Activated CD4-positive, CD25-positive, alpha-beta regulatory T cell treated with anti-CD3 and anti-CD28 coated beads, Interleukin-2, amount 50 U/mL, for 24 hours (primary cell): ENCODE measurements at regions not wholly inside any gene's neighbourhood (a gene's known extent, or its start where the extent isn't known, plus 50 kb on each side); places are given as distances from the start of the nearest gene placed in this dataset.

Experiments
- ATAC-seq, 2 donors: fragments of 150-1000 bp; cut with Tn5 transposase; one replicate each; pipeline ENCODE4 v1.10.0; 2021; ENCODE audit warnings: mild to moderate bottlenecking in 1 of 2, moderate library complexity in 1 of 2

GRCh38 chr3:35336601-35337000 lies 302.7 kb upstream of the ARPP21 start:
- no peak for ATAC-seq

GRCh38 chr3:35338186-35338585 lies 301.1 kb upstream of the ARPP21 start:
- no peak for ATAC-seq

GRCh38 chr3:35380196-35380595 lies 259.1 kb upstream of the ARPP21 start:
- ATAC-seq = no peak

- no peak for ATAC-seq
Measured at GRCh38 chr3:35383216-35383615, 256.1 kb upstream of the ARPP21 start.

GRCh38 chr3:35383719-35384555 lies 255.4 kb upstream of the ARPP21 start:
- ATAC-seq = no peak

GRCh38 chr3:35385271-35385670 lies 254.1 kb upstream of the ARPP21 start:
- no peak for ATAC-seq

GRCh38 chr3:35389907-35390306 lies 249.4 kb upstream of the ARPP21 start:
- ATAC-seq = no peak

GRCh38 chr3:35392187-35392586 lies 247.1 kb upstream of the ARPP21 start:
- no peak for ATAC-seq

- no peak for ATAC-seq
Measured at GRCh38 chr3:35393901-35394799, 245.2 kb upstream of the ARPP21 start.

GRCh38 chr3:35394905-35395304 lies 244.4 kb upstream of the ARPP21 start:
- ATAC-seq = no peak

- ATAC-seq = no peak
Measured at GRCh38 chr3:35401671-35402070, 237.7 kb upstream of the ARPP21 start.

- no peak for ATAC-seq
Measured at GRCh38 chr3:35404571-35404970, 234.8 kb upstream of the ARPP21 start.

GRCh38 chr3:35408882-35409281 lies 230.4 kb upstream of the ARPP21 start:
- ATAC-seq = no peak

- ATAC-seq = no peak
Measured at GRCh38 chr3:35409991-35410390, 229.3 kb upstream of the ARPP21 start.

- no peak for ATAC-seq
Measured at GRCh38 chr3:35413483-35413882, 225.8 kb upstream of the ARPP21 start.

- ATAC-seq = no peak
Measured at GRCh38 chr3:35417080-35417479, 222.2 kb upstream of the ARPP21 start.

GRCh38 chr3:35422101-35422500 lies 217.2 kb upstream of the ARPP21 start:
- ATAC-seq = no peak

GRCh38 chr3:35422836-35423601 lies 216.3 kb upstream of the ARPP21 start:
- ATAC-seq = no peak

- ATAC-seq = no peak
Measured at GRCh38 chr3:35426366-35426958, 212.9 kb upstream of the ARPP21 start.

GRCh38 chr3:35437381-35437780 lies 201.9 kb upstream of the ARPP21 start:
- no peak for ATAC-seq

- no peak for ATAC-seq
Measured at GRCh38 chr3:35438101-35438500, 201.2 kb upstream of the ARPP21 start.

GRCh38 chr3:35439663-35440062 lies 199.7 kb upstream of the ARPP21 start:
- ATAC-seq = no peak

GRCh38 chr3:35440826-35441225 lies 198.5 kb upstream of the ARPP21 start:
- no peak for ATAC-seq
